ENCODE measurements at regions not wholly inside any gene's neighbourhood (a gene's known extent, or its start where the extent isn't known, plus 50 kb on each side); places are given as distances from the start of the nearest gene placed in this dataset.

DNA sequence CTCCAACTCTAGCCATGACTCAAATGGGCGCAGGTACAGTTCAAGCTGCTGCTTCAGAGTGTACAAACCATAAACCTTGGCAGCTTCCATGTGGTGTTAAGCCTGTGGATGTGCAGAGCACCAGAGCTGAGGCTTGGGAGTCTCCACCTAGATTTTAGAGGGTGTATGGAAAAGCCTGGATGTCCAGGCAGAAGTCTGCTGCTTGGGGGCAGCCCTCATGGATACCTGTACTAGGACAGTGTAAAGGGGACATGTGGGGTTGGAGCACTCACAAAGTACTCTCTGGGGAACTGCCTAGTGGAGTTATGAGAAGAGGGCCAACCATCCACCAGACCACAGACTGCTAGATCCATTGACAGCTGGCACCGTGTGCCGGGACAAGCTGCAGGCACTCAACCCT is 273.5 kb upstream of the ST8SIA4 start:
- in situ Hi-C loops (cut with HindIII; ENCODE audit: low sequenced_read_pairs) = no loop called here
- DNase-seq (ENCODE audit: low read depth, low spot score) = no peak
- no peak overlapping the region for H3K4me3 ChIP-seq (ENCODE audit: low read depth, low read length)
- TF ChIP-seq, protein P1, sequence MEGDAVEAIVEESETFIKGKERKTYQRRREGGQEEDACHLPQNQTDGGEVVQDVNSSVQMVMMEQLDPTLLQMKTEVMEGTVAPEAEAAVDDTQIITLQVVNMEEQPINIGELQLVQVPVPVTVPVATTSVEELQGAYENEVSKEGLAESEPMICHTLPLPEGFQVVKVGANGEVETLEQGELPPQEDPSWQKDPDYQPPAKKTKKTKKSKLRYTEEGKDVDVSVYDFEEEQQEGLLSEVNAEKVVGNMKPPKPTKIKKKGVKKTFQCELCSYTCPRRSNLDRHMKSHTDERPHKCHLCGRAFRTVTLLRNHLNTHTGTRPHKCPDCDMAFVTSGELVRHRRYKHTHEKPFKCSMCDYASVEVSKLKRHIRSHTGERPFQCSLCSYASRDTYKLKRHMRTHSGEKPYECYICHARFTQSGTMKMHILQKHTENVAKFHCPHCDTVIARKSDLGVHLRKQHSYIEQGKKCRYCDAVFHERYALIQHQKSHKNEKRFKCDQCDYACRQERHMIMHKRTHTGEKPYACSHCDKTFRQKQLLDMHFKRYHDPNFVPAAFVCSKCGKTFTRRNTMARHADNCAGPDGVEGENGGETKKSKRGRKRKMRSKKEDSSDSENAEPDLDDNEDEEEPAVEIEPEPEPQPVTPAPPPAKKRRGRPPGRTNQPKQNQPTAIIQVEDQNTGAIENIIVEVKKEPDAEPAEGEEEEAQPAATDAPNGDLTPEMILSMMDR (IDR thresholded peaks at IDR 0.05; ENCODE audit: low read depth, low read length) = no peak

DNA sequence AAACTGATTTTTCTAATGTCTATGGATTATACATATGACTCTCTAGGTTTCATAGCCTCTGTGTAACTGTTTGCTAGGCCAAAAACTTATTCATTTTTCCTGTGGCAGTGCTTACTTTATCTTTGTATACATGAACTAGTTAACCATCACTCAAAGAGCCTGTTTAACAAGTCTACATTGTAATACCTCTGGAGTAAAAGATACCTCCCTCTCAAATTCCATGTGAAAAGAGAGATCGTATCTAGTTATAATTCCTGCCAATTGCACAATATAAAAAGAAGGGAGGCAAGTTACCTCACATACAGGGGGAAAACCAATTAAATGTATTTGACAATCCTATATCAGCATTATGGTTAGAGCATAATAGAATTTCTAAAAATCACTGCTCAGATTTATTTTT is 271.9 kb upstream of the ST8SIA4 start:
- DNase-seq (ENCODE audit: low read depth, low spot score) = no peak
- TF ChIP-seq, protein P1 (IDR thresholded peaks at IDR 0.05; ENCODE audit: low read depth, low read length) = no peak
- no peak overlapping the region for H3K4me3 ChIP-seq (ENCODE audit: low read depth, low read length)
- in situ Hi-C loops (cut with HindIII; ENCODE audit: low sequenced_read_pairs) = no loop called here

DNA sequence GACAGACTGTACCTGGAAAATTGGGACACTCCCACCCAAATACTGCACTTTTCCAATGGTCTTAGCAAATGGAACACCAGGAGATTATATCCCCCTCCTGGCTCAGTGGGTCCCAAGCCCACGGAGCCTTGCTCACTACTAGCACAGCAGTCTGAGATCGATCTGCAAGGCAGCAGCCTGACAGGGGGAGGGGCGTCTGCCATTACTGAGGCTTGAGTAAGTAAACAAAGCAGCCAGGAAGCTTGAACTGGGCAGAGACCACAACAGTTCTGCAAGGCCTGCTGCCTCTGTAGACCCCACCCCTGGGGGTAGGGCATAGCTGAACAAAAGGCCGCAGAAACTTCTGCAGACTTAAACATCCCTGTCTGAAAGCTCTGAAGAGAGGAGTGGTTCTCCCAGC is 260.0 kb upstream of the ST8SIA4 start:
- in situ Hi-C loops (cut with HindIII; ENCODE audit: low sequenced_read_pairs) = no loop called here
- no peak overlapping the region for H3K4me3 ChIP-seq (ENCODE audit: low read depth, low read length)
- TF ChIP-seq, protein P1 (IDR thresholded peaks at IDR 0.05; ENCODE audit: low read depth, low read length) = no peak
- no peak for DNase-seq (ENCODE audit: low read depth, low spot score)

DNA sequence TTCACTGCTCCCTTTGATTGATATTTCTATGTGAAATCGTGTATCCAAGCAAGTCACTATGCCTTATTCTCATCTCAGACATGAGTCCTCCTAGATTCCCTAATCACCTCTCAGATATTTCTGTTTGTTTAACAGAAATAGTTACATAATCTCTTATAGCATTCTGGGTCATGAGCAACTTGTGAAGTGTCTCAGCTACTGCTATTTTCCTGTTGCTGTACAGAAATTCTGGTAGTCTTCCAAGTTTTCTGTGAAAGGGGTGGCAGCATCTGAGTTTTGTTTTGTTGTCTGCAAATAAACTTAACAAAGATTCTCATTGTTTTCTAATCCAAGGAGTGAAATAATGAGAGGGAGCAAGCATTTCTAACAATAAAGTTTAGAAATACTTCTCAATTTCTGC is 256.9 kb upstream of the ST8SIA4 start:
- TF ChIP-seq, protein P1 (IDR thresholded peaks at IDR 0.05; ENCODE audit: low read depth, low read length) = no peak
- in situ Hi-C loops (cut with HindIII; ENCODE audit: low sequenced_read_pairs) = no loop called here
- DNase-seq (ENCODE audit: low read depth, low spot score) = no peak
- H3K4me3 ChIP-seq (ENCODE audit: low read depth, low read length) = no peak overlapping the region

DNA sequence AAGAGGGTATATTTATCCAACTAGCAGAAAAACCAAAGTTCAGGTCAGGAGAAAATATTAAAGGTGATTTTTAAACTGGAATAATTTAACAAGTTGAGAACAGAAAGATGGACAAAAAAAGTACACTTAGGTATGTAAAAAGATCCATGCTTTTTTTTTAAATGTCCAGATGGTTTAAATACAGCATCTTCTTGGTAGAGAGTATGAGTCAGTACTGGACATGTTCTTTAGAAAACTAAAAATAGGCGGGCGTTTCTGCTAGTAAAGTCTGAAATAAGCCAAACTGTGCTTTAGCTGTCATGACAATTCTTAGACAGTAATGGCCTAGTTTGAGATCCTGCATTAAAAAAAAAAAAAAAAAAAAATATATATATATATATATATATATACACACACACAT is 255.9 kb upstream of the ST8SIA4 start:
- H3K4me3 ChIP-seq (ENCODE audit: low read depth, low read length) = no peak overlapping the region
- TF ChIP-seq, protein P1 (IDR thresholded peaks at IDR 0.05; ENCODE audit: low read depth, low read length) = no peak
- no peak for DNase-seq (ENCODE audit: low read depth, low spot score)
- in situ Hi-C loops (cut with HindIII; ENCODE audit: low sequenced_read_pairs) = no loop called here

DNA sequence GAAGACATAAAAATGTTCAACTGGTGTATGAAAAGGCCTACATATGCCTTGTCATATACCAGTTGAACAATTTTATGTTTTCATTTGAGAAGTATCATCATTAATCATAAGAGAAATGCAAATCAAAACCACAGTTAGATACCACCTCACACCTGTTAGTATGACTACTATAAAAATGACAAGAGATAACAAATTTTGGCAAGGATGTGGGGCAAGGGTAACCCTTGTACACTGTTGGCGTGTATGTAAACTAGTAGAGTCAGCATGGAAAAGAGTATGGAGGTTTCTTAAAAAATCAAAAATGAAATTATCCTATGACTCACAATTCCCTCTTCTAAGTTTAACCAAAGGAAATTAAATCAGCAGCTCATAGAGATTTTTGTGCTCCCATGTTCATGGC is 250.4 kb upstream of the ST8SIA4 start:
- no peak overlapping the region for H3K4me3 ChIP-seq (ENCODE audit: low read depth, low read length)
- in situ Hi-C loops (cut with HindIII; ENCODE audit: low sequenced_read_pairs) = no loop called here
- DNase-seq (ENCODE audit: low read depth, low spot score) = no peak
- TF ChIP-seq, protein P1 (IDR thresholded peaks at IDR 0.05; ENCODE audit: low read depth, low read length) = no peak

DNA sequence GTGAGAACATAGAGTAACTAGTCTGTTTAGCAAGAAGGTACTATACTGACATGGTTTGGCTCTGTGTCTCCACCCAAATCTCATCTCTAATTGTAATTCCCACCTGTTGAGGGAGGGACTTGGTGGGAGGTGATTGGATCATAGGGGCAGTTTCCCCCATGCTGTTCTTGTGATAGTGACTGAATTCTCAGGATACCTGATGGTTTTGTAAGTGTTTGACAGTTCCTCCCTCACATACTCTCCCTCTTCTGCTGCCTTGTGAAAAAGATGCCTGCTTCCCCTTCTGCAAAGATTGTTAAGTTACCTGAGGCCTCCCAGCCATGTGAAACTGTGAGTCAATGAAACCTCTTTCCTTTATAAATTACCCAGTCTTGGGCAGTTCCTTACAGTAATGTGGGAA is 240.4 kb upstream of the ST8SIA4 start:
- no peak for DNase-seq (ENCODE audit: low read depth, low spot score)
- TF ChIP-seq, protein P1 (IDR thresholded peaks at IDR 0.05; ENCODE audit: low read depth, low read length) = no peak
- no peak overlapping the region for H3K4me3 ChIP-seq (ENCODE audit: low read depth, low read length)
- in situ Hi-C loops (cut with HindIII; ENCODE audit: low sequenced_read_pairs) = no loop called here

All from astrocyte of the spinal cord (primary cell).